C1 segment of cervical spinal cord (tissue), 14 donors: ENCODE measurements at regions not wholly inside any gene's neighbourhood (a gene's known extent, or its start where the extent isn't known, plus 50 kb on each side); places are given as distances from the start of the nearest gene placed in this dataset.

ENCODE experiments used
- DNase-seq, 14 donors: peaks; one replicate each; lab custom pipeline; 2025; lab: John Stamatoyannopoulos, UW

DNA sequence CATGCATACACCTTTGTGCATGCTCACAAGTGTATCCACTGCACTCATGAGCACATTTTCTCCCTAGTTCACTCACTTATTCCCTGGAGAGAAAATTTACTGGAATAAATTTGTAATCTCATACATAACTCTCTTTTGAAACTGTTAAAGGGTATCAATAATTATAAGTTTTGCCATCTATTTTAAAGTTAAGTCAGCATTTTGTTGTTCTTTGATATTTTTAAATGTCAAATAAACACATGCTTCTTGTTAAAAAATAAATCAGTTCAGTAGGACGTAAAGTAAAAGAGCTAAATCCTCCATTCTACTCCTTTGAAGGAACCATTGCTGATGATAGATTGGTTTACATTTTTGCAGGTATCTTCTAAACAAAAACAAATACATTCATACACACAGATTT lies 522.1 kb downstream of the NR4A2 start:
- no peak for DNase-seq

GRCh38 chr2:155802888-155803287 lies 529.6 kb downstream of the NR4A2 start:
- DNase-seq: no peak

- DNase-seq: no peak
Measured at GRCh38 chr2:155792666-155793065, 539.9 kb downstream of the NR4A2 start.

GRCh38 chr2:155770516-155770915 lies 562.0 kb downstream of the NR4A2 start:
- DNase-seq: no peak

- DNase-seq: no peak
Measured at GRCh38 chr2:155766342-155767115, 566.0 kb downstream of the NR4A2 start.

DNA sequence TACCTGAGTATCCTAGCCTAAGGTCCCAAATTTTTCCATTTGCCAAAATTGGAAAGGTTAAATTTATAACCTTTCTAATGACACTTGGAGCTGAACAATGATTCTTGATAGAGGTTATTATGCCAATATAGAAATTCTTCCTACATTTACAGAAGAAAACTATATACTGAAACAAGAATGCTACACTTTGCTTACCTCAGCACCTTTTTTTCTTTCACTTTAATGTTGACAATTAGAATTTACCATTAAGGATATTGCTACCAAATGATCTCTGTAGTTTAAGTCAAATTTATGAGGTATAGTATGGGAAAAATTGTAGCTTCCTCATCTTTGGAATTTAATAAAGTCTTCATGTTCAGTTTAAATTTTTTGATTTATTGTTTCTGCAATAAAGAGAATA lies 577.0 kb downstream of the NR4A2 start:
- DNase-seq: no peak

GRCh38 chr2:155748131-155748530 lies 584.4 kb downstream of the NR4A2 start:
- no peak for DNase-seq

DNA sequence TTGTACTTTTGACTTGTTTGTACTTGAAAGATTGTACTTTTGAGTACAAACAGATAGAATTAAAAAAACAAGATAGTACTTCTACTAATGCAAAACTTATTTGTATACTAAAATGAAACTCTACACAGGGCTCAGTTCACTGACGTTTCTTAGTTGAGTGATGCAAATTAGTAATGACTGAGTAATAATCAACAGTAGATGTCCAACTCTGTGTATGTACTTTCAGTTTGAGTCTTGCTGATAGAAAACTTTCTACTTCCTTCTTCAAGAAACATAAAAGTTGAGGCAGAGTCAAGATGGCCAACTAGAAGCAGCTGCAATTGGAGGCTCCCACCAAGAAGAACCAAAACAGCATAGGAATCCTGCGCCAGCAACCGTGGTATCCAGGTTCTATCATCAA lies 585.0 kb downstream of the NR4A2 start:
- no peak for DNase-seq

GRCh38 chr2:155733091-155733853 lies 599.2 kb downstream of the NR4A2 start:
- DNase-seq: peak in 9 of 14 donors; percentile 10 to 76 (median 39)

DNA sequence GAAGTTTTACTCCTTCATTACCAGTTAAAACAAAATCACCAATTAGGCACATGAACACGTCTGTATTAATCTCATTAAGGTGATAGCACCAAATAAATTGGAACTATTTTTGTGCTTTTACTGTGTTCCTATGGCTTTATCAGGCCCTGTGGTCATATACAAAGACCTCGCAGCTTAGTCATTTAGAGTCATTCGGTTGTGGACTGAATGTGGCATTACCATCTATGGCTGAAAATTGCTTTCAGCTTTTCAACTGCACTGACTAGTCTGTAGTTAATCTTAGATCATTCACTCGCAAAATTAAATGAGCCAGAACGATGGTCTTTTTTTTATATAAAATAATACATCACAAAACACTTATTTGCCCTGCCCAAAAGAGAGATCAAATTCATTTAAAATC lies 601.7 kb downstream of the NR4A2 start:
- DNase-seq: no peak

- no peak for DNase-seq
Measured at GRCh38 chr2:155727187-155727895, 605.2 kb downstream of the NR4A2 start.

DNA sequence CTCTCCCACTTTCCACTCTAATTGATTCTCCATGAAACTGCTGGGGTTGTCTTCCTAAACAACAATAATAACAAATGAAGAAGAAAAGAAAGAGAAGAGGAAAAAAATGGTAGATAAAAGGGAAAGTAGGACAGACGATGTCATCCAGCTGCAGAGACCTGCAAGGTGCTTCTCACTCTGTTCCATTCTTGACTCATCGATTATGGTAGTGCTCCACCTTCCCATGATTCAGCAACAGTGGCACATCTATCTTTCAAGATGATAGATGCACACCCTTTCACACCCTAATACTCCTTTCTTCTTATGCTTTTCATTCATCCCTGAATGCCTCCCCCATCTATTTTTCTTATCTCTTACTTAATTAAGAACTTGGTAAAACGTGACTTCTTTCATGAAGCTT lies 610.2 kb downstream of the NR4A2 start:
- DNase-seq: no peak

DNA sequence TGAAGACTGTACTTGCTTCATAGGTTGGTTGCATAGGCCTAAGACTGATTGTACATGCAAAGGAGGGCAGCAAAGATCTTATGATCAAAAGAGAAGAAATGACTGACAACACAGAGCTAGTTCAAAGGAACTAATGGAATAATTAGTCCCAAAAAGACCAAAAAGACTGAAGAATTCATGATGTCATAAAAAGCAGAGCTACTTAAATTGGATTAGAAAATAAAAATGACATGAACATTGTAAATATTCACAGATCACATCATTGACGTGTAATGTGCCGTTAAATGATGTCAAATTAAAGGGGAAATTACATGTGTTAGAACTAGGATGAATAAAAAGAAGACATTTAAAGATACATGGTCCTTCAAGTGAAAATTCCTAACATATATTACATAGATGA lies 616.8 kb downstream of the NR4A2 start:
- no peak for DNase-seq

DNA sequence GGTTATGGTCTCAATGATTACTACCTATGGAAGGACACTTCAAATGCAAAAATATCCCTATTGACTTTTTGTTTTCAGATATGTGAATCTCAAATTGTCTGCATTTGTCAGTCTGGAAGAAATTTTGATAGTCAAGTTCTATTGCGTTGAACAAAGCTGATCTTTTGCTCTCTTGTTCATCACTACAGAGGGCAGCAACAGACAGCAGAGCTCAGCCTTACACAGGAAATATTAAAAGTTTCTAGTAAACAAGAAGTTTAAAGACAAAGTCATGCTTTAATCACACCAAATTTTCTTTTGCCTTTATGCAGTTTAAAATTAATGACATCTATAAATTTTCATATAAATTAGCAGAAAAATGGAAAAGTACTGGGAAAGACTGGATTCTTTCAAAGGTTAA lies 617.5 kb downstream of the NR4A2 start:
- no peak for DNase-seq

- DNase-seq: no peak
Measured at GRCh38 chr2:155708071-155708470, 624.5 kb downstream of the NR4A2 start.

DNA sequence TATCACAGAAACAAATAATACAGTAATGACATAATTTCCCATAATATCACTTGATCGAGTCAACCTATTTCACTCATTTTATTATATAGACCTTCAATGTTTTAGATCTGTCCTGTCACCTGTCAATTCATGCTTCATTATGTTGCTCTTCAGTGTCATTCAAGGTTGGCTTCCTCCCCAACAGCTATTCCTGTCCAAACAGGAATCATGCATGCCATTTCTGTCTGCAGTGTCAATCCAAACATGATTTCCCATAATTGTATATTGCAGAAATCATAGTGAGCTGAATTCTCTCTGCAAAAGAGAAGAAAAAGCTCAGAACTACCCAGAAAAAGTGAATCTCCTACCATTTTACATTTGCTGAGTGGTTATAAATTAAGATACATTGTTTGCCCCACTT lies 628.6 kb downstream of the NR4A2 start:
- DNase-seq: no peak

DNA sequence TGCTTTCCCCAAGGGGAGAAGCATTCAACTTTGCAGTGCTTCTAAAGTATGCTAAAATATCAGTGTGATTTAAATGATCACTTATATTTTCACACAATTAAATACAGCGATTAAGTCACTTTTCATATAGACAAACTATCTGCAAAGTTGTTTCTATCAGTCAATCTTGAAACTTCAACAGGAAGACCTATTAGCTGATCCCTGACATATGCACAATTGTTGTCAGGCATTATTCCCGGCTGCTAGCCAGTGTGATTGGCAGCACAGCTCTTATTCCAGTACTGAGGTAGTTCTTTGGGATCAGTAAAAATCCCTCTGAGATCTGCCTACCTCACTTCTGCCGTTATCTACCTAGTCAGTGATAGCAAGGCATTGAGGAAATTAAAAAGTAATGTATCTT lies 629.5 kb downstream of the NR4A2 start:
- no peak for DNase-seq

- no peak for DNase-seq
Measured at GRCh38 chr2:155701721-155702120, 630.8 kb downstream of the NR4A2 start.

GRCh38 chr2:155696571-155696970 lies 636.0 kb downstream of the NR4A2 start:
- DNase-seq: no peak

DNA sequence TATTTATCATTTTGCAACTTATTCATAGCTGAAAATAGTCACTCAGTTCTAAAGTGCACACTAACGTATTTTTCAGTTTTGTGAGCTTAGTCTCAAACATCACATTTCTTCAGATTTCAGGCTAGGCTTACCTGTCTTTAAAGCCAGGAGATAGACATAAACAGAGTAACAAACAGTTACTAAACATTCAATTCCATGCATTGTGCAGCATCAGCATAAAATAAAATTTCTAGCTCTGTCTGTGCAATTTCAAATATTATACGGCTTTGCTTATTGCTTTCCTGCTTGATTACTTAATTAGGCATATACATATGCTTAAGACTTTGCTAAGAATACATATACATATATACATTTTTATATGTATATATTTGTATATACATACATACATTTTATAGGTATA lies 637.0 kb downstream of the NR4A2 start:
- no peak for DNase-seq

GRCh38 chr2:155692856-155693255 lies 639.7 kb downstream of the NR4A2 start:
- no peak for DNase-seq

GRCh38 chr2:155692106-155692505 lies 640.4 kb downstream of the NR4A2 start:
- no peak for DNase-seq

DNA sequence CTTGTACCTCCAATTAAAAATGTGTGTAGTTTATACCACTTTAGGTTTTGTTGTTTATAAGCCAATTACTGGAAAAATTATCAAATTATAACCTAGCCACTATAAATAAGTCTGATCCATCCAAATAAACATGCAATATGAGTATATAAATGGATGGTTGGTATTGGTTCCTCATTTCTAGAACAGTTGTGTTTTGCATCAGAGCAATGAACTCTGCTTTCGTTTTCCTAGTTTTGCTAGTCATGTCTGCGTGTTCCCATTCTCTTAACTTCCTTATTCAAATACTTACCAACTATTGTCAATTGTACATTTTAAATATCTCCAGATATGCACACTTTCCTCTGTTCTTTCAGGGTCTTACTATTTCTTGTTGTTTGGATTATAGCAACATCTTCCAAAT lies 641.7 kb downstream of the NR4A2 start:
- no peak for DNase-seq
